SK-N-SH (cell line): ENCODE measurements at regions not wholly inside any gene's neighbourhood (a gene's known extent, or its start where the extent isn't known, plus 50 kb on each side); places are given as distances from the start of the nearest gene placed in this dataset.

Source experiments
- CHD2 ChIP-seq: fragments of 150-350 bp; IDR thresholded peaks from 2 replicates; pipeline ENCODE4 v1.6.1; 2018; ENCODE audit warnings: low read length; ENCODE audit not compliant: partially characterized antibody
- CTCF ChIP-seq: fragments of 200-600 bp; sonication (generic); IDR thresholded peaks from 2 replicates; pipeline ENCODE4 v1.6.1; 2017; ENCODE audit warnings: antibody characterized with exemption, mild to moderate bottlenecking, moderate library complexity
- EP300 ChIP-seq, 2 experiments: IDR thresholded peaks; 2 replicates each; pipeline versions ENCODE4 v1.4.0 to v1.6.1; 2012; ENCODE audit warnings: borderline replicate concordance in 1 of 2, low read depth in 1 of 2, low read length in 1 of 2
- POLR2AphosphoS5 ChIP-seq: IDR thresholded peaks from 2 replicates; pipeline ENCODE4 v1.6.1; 2012; ENCODE audit warnings: low read depth, low read length
- SMC3 ChIP-seq: IDR thresholded peaks from 2 replicates; pipeline ENCODE4 v1.6.1; 2012; ENCODE audit warnings: low read depth, low read length, improper control_type of control experiment
- TF ChIP-seq, protein P1 (sequence below): IDR thresholded peaks from 2 replicates; pipeline ENCODE4 v1.6.1; 2012; ENCODE audit warnings: mild to moderate bottlenecking, low read depth, low read length, moderate library complexity

GRCh38 chr3:94462931-94463330, 400.1 kb downstream of the NSUN3 start:
- TF ChIP-seq CTCF (no peak), POLR2AphosphoS5 (no peak), EP300 (IDR thresholded peaks at IDR 0.05; ENCODE audit: borderline replicate concordance in 1 of 2, low read depth in 1 of 2, low read length in 1 of 2) (no peak), CHD2 (no peak), SMC3 (no peak)
- TF ChIP-seq, protein P1, sequence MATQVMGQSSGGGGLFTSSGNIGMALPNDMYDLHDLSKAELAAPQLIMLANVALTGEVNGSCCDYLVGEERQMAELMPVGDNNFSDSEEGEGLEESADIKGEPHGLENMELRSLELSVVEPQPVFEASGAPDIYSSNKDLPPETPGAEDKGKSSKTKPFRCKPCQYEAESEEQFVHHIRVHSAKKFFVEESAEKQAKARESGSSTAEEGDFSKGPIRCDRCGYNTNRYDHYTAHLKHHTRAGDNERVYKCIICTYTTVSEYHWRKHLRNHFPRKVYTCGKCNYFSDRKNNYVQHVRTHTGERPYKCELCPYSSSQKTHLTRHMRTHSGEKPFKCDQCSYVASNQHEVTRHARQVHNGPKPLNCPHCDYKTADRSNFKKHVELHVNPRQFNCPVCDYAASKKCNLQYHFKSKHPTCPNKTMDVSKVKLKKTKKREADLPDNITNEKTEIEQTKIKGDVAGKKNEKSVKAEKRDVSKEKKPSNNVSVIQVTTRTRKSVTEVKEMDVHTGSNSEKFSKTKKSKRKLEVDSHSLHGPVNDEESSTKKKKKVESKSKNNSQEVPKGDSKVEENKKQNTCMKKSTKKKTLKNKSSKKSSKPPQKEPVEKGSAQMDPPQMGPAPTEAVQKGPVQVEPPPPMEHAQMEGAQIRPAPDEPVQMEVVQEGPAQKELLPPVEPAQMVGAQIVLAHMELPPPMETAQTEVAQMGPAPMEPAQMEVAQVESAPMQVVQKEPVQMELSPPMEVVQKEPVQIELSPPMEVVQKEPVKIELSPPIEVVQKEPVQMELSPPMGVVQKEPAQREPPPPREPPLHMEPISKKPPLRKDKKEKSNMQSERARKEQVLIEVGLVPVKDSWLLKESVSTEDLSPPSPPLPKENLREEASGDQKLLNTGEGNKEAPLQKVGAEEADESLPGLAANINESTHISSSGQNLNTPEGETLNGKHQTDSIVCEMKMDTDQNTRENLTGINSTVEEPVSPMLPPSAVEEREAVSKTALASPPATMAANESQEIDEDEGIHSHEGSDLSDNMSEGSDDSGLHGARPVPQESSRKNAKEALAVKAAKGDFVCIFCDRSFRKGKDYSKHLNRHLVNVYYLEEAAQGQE = no peak
